SK-N-MC (cell line): ENCODE measurements at regions not wholly inside any gene's neighbourhood (a gene's known extent, or its start where the extent isn't known, plus 50 kb on each side); places are given as distances from the start of the nearest gene placed in this dataset.

Experiments
- EZH2 ChIP-seq: fragments of 200-600 bp; sonication (generic); IDR thresholded peaks from one replicate; pipeline ENCODE4 v1.6.1; 2017; ENCODE audit warnings: antibody characterized with exemption
- POLR2AphosphoS5 ChIP-seq: IDR thresholded peaks from 2 replicates; pipeline ENCODE4 v1.6.1; 2012; ENCODE audit warnings: mild to moderate bottlenecking, low read depth, low read length, borderline replicate concordance

- TF ChIP-seq POLR2AphosphoS5, result no peak; the same call in 1 of the 2 replicates
- TF ChIP-seq EZH2, result no peak
Measured at GRCh38 chr15:47414207-47414606, 303.1 kb upstream of the SEMA6D start.
